IMR-90 (cell line): ENCODE measurements at regions not wholly inside any gene's neighbourhood (a gene's known extent, or its start where the extent isn't known, plus 50 kb on each side); places are given as distances from the start of the nearest gene placed in this dataset.

Source experiments
- BHLHE40 ChIP-seq: fragments of 150-350 bp; IDR thresholded peaks from 2 replicates; pipeline ENCODE4 v1.6.1; 2016; ENCODE audit warnings: mild to moderate bottlenecking, low read depth, low read length
- CTCF ChIP-seq: conservative IDR thresholded peaks from 2 replicates; pipeline ENCODE4 v1.5.1; 2012; ENCODE audit warnings: mild to moderate bottlenecking, low read depth, low read length, improper control_type of control experiment
- ELK1 ChIP-seq: fragments of 150-350 bp; IDR thresholded peaks from 2 replicates; pipeline ENCODE4 v1.6.1; 2016; ENCODE audit warnings: low read depth, mild to moderate bottlenecking, low read length, moderate library complexity, borderline replicate concordance
- MXI1 ChIP-seq: IDR thresholded peaks from 2 replicates; pipeline ENCODE4 v1.6.1; 2012; ENCODE audit warnings: low read depth, mild to moderate bottlenecking, low read length, moderate library complexity, borderline replicate concordance
- NFE2L2 ChIP-seq: fragments of 150-350 bp; IDR thresholded peaks from 2 replicates; pipeline ENCODE4 v1.6.1; 2016; ENCODE audit warnings: low read depth, mild to moderate bottlenecking, low read length
- POLR2A ChIP-seq: IDR thresholded peaks from 2 replicates; pipeline ENCODE4 v1.6.1; 2012; ENCODE audit warnings: mild to moderate bottlenecking, low read depth, low read length
- RAD21 ChIP-seq: IDR thresholded peaks from 2 replicates; pipeline ENCODE4 v1.6.1; 2012; ENCODE audit warnings: low read length, improper control_type of control experiment
- RFX5 ChIP-seq: IDR thresholded peaks from 2 replicates; pipeline ENCODE4 v1.8.0; 2012; ENCODE audit warnings: low read depth, mild to moderate bottlenecking, low read length, moderate library complexity

GRCh38 chr2:57859755-57860154 lies 186.9 kb upstream of the VRK2 start:
- TF ChIP-seq CTCF (no peak), NFE2L2 (no peak), ELK1 (no peak), POLR2A (no peak), BHLHE40 (no peak), MXI1 (no peak), RFX5 (no peak), RAD21 (no peak)
